Ishikawa (cell line): ENCODE measurements at regions not wholly inside any gene's neighbourhood (a gene's known extent, or its start where the extent isn't known, plus 50 kb on each side); places are given as distances from the start of the nearest gene placed in this dataset.

ENCODE experiments used
- CEBPB ChIP-seq: IDR thresholded peaks from 2 replicates; pipeline ENCODE4 v1.6.1; 2012
- TEAD4 ChIP-seq: IDR thresholded peaks from 2 replicates; pipeline ENCODE4 v1.6.1; 2012
- TF ChIP-seq, protein P1 (sequence below): IDR thresholded peaks from 2 replicates; pipeline ENCODE4 v1.6.1; 2012; ENCODE audit warnings: low read depth, mild to moderate bottlenecking

DNA sequence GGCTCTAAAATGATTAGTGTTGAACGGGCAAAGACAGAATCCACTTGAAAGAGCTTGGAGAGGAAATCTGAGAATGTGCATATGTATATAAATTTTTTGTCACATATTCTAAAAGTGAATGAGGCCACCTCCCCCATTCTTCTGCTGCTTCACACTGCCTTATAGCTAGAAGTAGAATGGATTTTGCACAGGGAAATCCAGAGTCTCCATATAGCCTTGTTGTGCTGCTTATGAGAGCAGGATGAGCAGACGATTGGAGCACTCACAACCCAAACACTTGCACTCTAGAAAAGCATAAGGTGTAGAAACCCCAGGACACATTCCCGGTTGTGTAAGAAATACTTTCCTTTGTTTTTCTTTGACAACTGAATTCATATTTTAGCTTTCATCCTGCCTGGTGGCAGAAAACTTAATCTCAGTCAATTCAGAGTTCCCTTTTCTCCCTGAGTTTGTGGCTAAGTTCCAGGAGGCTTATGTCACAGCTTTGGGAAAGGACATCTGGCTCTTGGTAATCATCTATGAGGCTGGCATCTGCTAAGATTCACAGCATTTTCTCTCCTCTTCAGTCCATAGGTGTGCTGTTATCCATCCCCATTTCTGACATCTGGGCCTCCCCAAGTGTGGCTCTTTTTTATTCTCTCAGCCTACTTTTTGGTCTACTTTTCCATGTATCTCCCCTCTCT lies 188.4 kb upstream of the PFN2 start:
- TF ChIP-seq, protein P1, sequence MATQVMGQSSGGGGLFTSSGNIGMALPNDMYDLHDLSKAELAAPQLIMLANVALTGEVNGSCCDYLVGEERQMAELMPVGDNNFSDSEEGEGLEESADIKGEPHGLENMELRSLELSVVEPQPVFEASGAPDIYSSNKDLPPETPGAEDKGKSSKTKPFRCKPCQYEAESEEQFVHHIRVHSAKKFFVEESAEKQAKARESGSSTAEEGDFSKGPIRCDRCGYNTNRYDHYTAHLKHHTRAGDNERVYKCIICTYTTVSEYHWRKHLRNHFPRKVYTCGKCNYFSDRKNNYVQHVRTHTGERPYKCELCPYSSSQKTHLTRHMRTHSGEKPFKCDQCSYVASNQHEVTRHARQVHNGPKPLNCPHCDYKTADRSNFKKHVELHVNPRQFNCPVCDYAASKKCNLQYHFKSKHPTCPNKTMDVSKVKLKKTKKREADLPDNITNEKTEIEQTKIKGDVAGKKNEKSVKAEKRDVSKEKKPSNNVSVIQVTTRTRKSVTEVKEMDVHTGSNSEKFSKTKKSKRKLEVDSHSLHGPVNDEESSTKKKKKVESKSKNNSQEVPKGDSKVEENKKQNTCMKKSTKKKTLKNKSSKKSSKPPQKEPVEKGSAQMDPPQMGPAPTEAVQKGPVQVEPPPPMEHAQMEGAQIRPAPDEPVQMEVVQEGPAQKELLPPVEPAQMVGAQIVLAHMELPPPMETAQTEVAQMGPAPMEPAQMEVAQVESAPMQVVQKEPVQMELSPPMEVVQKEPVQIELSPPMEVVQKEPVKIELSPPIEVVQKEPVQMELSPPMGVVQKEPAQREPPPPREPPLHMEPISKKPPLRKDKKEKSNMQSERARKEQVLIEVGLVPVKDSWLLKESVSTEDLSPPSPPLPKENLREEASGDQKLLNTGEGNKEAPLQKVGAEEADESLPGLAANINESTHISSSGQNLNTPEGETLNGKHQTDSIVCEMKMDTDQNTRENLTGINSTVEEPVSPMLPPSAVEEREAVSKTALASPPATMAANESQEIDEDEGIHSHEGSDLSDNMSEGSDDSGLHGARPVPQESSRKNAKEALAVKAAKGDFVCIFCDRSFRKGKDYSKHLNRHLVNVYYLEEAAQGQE, result no peak
- no peak for TF ChIP-seq CEBPB
- TF ChIP-seq TEAD4, result no peak
